ENCODE measurements at regions not wholly inside any gene's neighbourhood (a gene's known extent, or its start where the extent isn't known, plus 50 kb on each side); places are given as distances from the start of the nearest gene placed in this dataset.

GRCh38 chr15:100753503-100753902 lies 126.1 kb upstream of the ALDH1A3 start:
- DNase-seq (ENCODE audit: low read depth), result no peak
- no peak overlapping the region for H3K4me3 ChIP-seq (ENCODE audit: low read depth, low read length)
- TF ChIP-seq CTCF (IDR thresholded peaks at IDR 0.05; ENCODE audit: low read depth, low read length, missing control alignments), result no peak
- in situ Hi-C loops (cut with HindIII; ENCODE audit: low sequenced_read_pairs), result no loop called here

DNA sequence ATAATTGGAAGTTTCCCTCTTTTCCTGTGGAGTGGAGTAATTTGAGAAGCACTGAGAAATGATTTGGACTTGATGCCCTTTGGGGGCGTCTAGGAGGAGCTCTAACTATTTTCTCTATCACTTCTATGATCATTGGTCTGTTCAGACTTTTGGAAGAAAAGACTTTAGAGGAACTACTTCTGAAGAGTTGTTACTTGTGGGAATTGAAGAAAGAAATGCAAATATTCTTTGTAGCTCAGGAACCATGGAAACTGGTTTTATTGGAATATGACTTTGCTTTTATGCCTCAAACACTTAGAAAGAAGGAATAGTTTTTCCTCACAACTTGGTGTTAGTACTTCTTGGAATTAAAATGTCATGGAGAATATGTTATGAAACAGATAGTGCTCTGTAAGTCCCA lies 122.0 kb upstream of the ALDH1A3 start:
- TF ChIP-seq CTCF (IDR thresholded peaks at IDR 0.05; ENCODE audit: low read depth, low read length, missing control alignments), result no peak
- no peak for DNase-seq (ENCODE audit: low read depth)
- H3K4me3 ChIP-seq (ENCODE audit: low read depth, low read length), result no peak overlapping the region
- in situ Hi-C loops (cut with HindIII; ENCODE audit: low sequenced_read_pairs), result no loop called here

DNA sequence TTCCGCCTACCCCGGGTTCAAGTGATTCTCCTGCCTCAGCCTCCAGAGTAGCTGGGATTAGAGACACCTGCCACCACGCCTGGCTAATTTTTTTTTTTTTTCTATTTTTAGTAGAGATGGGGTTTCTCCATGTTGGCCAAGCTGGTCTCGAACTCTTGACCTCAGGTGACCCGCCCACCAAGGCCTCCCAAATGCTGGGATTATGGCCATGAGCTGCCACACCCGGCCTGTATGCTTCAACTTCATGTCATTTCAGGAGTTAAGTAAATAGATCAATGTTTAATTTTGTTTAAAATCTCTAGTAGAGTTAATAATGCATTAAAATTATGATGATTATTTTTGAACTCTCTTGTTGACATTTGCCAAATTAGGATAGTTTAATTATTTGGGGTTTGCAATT lies 121.1 kb upstream of the ALDH1A3 start:
- H3K4me3 ChIP-seq (ENCODE audit: low read depth, low read length), result no peak overlapping the region
- TF ChIP-seq CTCF (IDR thresholded peaks at IDR 0.05; ENCODE audit: low read depth, low read length, missing control alignments), result no peak
- DNase-seq (ENCODE audit: low read depth), result no peak
- in situ Hi-C loops (cut with HindIII; ENCODE audit: low sequenced_read_pairs), result no loop called here

- H3K4me3 ChIP-seq (ENCODE audit: low read depth, low read length), result no peak overlapping the region
- peak; percentile 29 for DNase-seq (ENCODE audit: low read depth)
- TF ChIP-seq CTCF (IDR thresholded peaks at IDR 0.05; ENCODE audit: low read depth, low read length, missing control alignments), result no peak
- in situ Hi-C loops (cut with HindIII; ENCODE audit: low sequenced_read_pairs), result no loop called here
These were observed 120.5 kb upstream of the ALDH1A3 start for GRCh38 chr15:100759106-100759505.

- in situ Hi-C loops (cut with HindIII; ENCODE audit: low sequenced_read_pairs), result no loop called here
- no peak for TF ChIP-seq CTCF (IDR thresholded peaks at IDR 0.05; ENCODE audit: low read depth, low read length, missing control alignments)
- no peak overlapping the region for H3K4me3 ChIP-seq (ENCODE audit: low read depth, low read length)
- no peak for DNase-seq (ENCODE audit: low read depth)
These were observed 119.8 kb upstream of the ALDH1A3 start for GRCh38 chr15:100759698-100760356.

- TF ChIP-seq CTCF (IDR thresholded peaks at IDR 0.05; ENCODE audit: low read depth, low read length, missing control alignments), result no peak
- in situ Hi-C loops (cut with HindIII; ENCODE audit: low sequenced_read_pairs), result no loop called here
- H3K4me3 ChIP-seq (ENCODE audit: low read depth, low read length), result no peak overlapping the region
- no peak for DNase-seq (ENCODE audit: low read depth)
These were observed 119.2 kb upstream of the ALDH1A3 start for GRCh38 chr15:100760357-100760903.

Data from astrocyte of the cerebellum (primary cell).